ENCODE measurements at regions not wholly inside any gene's neighbourhood (a gene's known extent, or its start where the extent isn't known, plus 50 kb on each side); places are given as distances from the start of the nearest gene placed in this dataset.
"Not testable (repeated sequence)": the region's sequence is repeated elsewhere in the genome, so short reads cannot be mapped to it uniquely, and the experiment has no call there.

GRCh38 chr16:51230035-51230434, 79.0 kb upstream of the SALL1 start:
- DNase-seq (ENCODE audit: low spot score): not testable (repeated sequence)

- no peak for DNase-seq (ENCODE audit: low spot score)
Measured at GRCh38 chr16:51228097-51228659, 77.1 kb upstream of the SALL1 start.

- DNase-seq (ENCODE audit: low spot score): no peak
Measured at GRCh38 chr16:51225878-51226277, 74.8 kb upstream of the SALL1 start.

GRCh38 chr16:51224317-51224716, 73.2 kb upstream of the SALL1 start:
- no peak for DNase-seq (ENCODE audit: low spot score)

GRCh38 chr16:51222016-51222415, 70.9 kb upstream of the SALL1 start:
- DNase-seq (ENCODE audit: low spot score): no peak

GRCh38 chr16:51211148-51211547, 60.1 kb upstream of the SALL1 start:
- no peak for DNase-seq (ENCODE audit: low spot score)

- DNase-seq (ENCODE audit: low spot score): no peak
Measured at GRCh38 chr16:51210087-51210486, 59.0 kb upstream of the SALL1 start.

- DNase-seq (ENCODE audit: low spot score): no peak
Measured at GRCh38 chr16:51201604-51202003, 50.5 kb upstream of the SALL1 start.

Data from mesenteric fat pad (tissue), 1 donor.